ENCODE measurements at regions not wholly inside any gene's neighbourhood (a gene's known extent, or its start where the extent isn't known, plus 50 kb on each side); places are given as distances from the start of the nearest gene placed in this dataset.

DNA sequence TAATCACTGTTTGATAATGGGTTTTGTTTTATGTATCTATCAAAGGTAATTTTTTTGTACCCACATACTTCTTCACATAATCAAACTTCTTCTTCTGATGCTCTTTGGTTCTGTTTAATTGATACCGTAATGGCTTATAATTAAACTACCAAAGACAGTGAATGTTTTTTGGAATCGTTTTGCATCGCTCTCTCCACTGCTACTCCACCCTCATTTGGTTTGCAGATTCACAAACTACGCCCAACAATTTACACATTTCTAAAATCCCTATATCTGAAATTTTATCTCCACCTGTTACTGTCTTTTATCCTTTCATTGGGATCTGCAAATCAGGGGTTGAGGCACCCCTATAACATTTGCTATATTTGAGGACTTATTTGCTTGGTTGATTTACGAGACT lies 319.6 kb downstream of the RWDD3 start:
- H3K4me3 Mint-ChIP-seq, result no peak overlapping the region
- peaks cover 19% of the 10 kb centered on the region for H3K9me3 Mint-ChIP-seq
- no peak overlapping the region for H3K27ac Mint-ChIP-seq
- H3K36me3 Mint-ChIP-seq (ENCODE audit: low read depth), result no peaks in the 10 kb centered on the region
- no peaks in the 10 kb centered on the region for H3K4me1 Mint-ChIP-seq (ENCODE audit: low read depth)
- no peaks in the 10 kb centered on the region for H3K27me3 Mint-ChIP-seq

DNA sequence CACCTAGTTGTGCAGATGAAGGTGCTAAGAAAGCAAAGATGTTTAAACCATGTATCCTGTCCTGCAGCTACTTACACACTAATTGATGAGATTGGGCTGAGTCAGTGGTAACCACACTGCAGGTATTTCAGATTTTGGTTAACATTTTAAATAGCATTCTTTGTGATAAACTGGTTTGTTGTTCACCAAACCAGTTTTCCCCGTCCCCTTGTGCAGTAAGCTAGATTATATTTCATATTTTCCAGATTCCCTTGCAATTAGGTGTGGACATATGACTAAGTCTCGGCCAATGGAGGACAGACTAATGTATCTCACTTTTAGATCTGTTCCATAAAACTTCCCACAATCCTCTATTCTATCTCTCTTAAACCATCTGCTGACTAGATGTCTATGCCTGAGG lies 320.4 kb downstream of the RWDD3 start:
- Mint-ChIP-seq H3K27ac (no peak overlapping the region), H3K4me1 (ENCODE audit: low read depth) (no peaks in the 10 kb centered on the region), H3K36me3 (ENCODE audit: low read depth) (no peaks in the 10 kb centered on the region), H3K9me3 (peaks cover 25% of the 10 kb centered on the region), H3K27me3 (no peaks in the 10 kb centered on the region), H3K4me3 (no peak overlapping the region)

DNA sequence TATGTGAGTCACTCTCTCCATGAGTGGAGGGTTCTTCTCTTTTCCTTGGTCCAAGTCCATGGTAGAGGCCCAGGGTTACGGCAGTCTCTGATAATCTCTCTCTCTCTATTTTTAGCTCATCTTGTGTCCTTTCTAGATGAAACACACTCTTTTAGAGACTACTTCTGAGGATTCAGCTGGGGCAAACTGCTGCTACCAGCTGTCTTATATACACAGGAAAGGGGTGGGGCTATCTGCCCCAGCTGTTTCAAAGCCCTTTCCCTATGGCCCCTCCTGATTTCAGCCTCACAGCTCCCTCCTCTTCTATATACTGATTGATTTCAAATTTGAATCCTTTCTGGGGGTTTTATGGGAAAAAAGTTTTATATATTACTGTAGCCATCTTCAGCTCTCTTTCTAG lies 324.8 kb downstream of the RWDD3 start:
- Mint-ChIP-seq H3K36me3 (ENCODE audit: low read depth) (no peaks in the 10 kb centered on the region), H3K4me3 (no peak overlapping the region), H3K27ac (no peak overlapping the region), H3K4me1 (ENCODE audit: low read depth) (no peaks in the 10 kb centered on the region), H3K9me3 (peaks cover 40% of the 10 kb centered on the region), H3K27me3 (no peaks in the 10 kb centered on the region)

DNA sequence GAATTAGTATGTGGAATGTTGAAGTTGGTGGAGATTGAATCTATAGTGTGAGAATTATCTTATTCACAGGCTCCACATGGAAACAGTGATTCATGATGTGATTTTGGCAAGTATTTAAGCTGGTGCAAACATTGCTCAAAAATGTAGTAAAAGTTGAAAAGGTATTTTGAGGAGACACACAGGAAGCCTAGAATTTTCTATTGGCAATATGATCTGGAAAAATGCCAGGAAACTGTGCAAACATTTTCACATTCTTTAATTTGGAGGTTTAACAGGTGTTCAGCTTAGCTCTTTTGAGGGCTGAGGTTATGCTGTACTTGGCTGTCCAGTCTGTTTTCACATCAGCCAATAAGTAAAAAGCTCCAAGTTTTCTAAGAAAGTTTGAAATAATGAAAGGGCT lies 327.3 kb downstream of the RWDD3 start:
- H3K27me3 Mint-ChIP-seq, result no peaks in the 10 kb centered on the region
- H3K36me3 Mint-ChIP-seq (ENCODE audit: low read depth), result no peaks in the 10 kb centered on the region
- no peaks in the 10 kb centered on the region for H3K4me1 Mint-ChIP-seq (ENCODE audit: low read depth)
- H3K27ac Mint-ChIP-seq, result no peak overlapping the region
- H3K4me3 Mint-ChIP-seq, result no peak overlapping the region
- peaks cover 36% of the 10 kb centered on the region for H3K9me3 Mint-ChIP-seq

GRCh38 chr1:95562230-95562629 lies 328.2 kb downstream of the RWDD3 start:
- H3K36me3 Mint-ChIP-seq (ENCODE audit: low read depth), result no peaks in the 10 kb centered on the region
- no peaks in the 10 kb centered on the region for H3K27me3 Mint-ChIP-seq
- no peak overlapping the region for H3K27ac Mint-ChIP-seq
- H3K9me3 Mint-ChIP-seq, result peaks cover 35% of the 10 kb centered on the region
- no peak overlapping the region for H3K4me3 Mint-ChIP-seq
- no peaks in the 10 kb centered on the region for H3K4me1 Mint-ChIP-seq (ENCODE audit: low read depth)

DNA sequence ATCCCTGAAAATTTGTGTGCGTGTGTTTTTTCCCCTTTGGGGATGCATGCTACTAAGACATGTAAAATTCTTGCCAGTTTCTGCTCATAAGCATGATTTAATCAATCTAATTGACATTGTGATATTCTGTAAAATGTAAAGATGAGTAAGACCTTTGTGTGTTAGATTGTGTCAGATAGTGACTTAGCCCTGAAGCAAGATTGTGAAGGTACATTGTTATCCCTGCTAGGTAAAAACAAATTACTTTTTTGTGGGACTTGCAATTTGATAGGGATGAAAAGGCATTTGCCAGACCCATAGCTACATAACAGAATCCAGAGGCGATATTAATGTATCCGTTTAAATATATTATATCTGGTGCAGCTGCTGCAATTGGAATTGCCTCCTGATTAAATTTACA lies 338.0 kb downstream of the RWDD3 start:
- Mint-ChIP-seq H3K9me3 (peaks cover 14% of the 10 kb centered on the region), H3K4me1 (ENCODE audit: low read depth) (no peaks in the 10 kb centered on the region), H3K27ac (no peak overlapping the region), H3K27me3 (no peaks in the 10 kb centered on the region), H3K4me3 (no peak overlapping the region), H3K36me3 (ENCODE audit: low read depth) (no peaks in the 10 kb centered on the region)

GRCh38 chr1:95572962-95573361 lies 339.0 kb downstream of the RWDD3 start:
- Mint-ChIP-seq H3K36me3 (ENCODE audit: low read depth) (no peaks in the 10 kb centered on the region), H3K27me3 (no peaks in the 10 kb centered on the region), H3K27ac (no peak overlapping the region), H3K4me3 (no peak overlapping the region), H3K9me3 (peaks cover 14% of the 10 kb centered on the region), H3K4me1 (ENCODE audit: low read depth) (no peaks in the 10 kb centered on the region)

GRCh38 chr1:95575291-95575690 lies 341.3 kb downstream of the RWDD3 start:
- H3K27ac Mint-ChIP-seq, result no peak overlapping the region
- H3K4me3 Mint-ChIP-seq, result no peak overlapping the region

GRCh38 chr1:95578462-95578861 lies 344.5 kb downstream of the RWDD3 start:
- H3K4me1 Mint-ChIP-seq (ENCODE audit: low read depth), result no peaks in the 10 kb centered on the region
- H3K36me3 Mint-ChIP-seq (ENCODE audit: low read depth), result no peaks in the 10 kb centered on the region
- H3K4me3 Mint-ChIP-seq, result no peak overlapping the region
- no peaks in the 10 kb centered on the region for H3K27me3 Mint-ChIP-seq
- H3K27ac Mint-ChIP-seq, result no peak overlapping the region
- H3K9me3 Mint-ChIP-seq, result peaks cover 7% of the 10 kb centered on the region

More at GRCh38 chr1:95575291-95575690, 341.3 kb downstream of the RWDD3 start:
- Mint-ChIP-seq H3K36me3 (ENCODE audit: low read depth) (no peaks in the 10 kb centered on the region), H3K27me3 (no peaks in the 10 kb centered on the region), H3K4me1 (ENCODE audit: low read depth) (no peaks in the 10 kb centered on the region), H3K9me3 (peaks cover 13% of the 10 kb centered on the region)

- Mint-ChIP-seq H3K27ac (no peak overlapping the region), H3K27me3 (no peaks in the 10 kb centered on the region), H3K4me3 (no peak overlapping the region), H3K36me3 (ENCODE audit: low read depth) (no peaks in the 10 kb centered on the region), H3K9me3 (peaks cover 4% of the 10 kb centered on the region), H3K4me1 (ENCODE audit: low read depth) (no peaks in the 10 kb centered on the region)
Observed at GRCh38 chr1:95582191-95582590, 348.2 kb downstream of the RWDD3 start.

GRCh38 chr1:95582746-95583145 lies 348.7 kb downstream of the RWDD3 start:
- H3K36me3 Mint-ChIP-seq (ENCODE audit: low read depth), result no peaks in the 10 kb centered on the region
- H3K4me3 Mint-ChIP-seq, result no peak overlapping the region
- no peaks in the 10 kb centered on the region for H3K4me1 Mint-ChIP-seq (ENCODE audit: low read depth)
- no peak overlapping the region for H3K27ac Mint-ChIP-seq
- no peaks in the 10 kb centered on the region for H3K27me3 Mint-ChIP-seq
- H3K9me3 Mint-ChIP-seq, result peaks cover 4% of the 10 kb centered on the region

DNA sequence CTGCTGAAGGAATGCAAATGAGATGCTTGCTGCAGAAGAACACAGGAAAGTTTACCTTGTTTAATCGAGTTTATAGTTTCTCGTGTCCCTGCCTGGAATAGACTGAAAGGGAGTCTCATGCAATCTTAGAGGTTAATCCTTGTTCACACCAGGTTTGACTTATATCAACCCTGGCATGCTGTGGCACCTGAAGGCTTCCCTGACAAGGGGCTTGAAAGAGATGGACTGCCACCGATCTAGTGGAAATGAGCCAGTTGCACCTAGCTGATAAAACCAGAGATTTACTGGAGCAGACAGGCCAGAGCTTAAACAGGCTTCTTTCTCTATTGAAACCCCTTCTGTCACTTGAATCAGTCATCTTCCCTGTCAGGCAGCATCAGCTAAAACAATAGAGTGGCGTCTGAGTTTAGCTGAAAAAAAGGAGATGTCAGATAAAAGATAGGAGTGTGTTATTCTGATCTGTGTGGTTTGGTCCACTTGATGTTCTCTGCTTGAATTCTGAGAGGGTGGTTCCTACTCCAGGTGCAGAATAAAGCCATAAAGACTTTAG lies 349.7 kb downstream of the RWDD3 start:
- H3K9me3 Mint-ChIP-seq, result peaks cover under 1% of the 10 kb centered on the region
- H3K27ac Mint-ChIP-seq, result no peak overlapping the region
- H3K27me3 Mint-ChIP-seq, result no peaks in the 10 kb centered on the region
- H3K36me3 Mint-ChIP-seq (ENCODE audit: low read depth), result no peaks in the 10 kb centered on the region
- no peaks in the 10 kb centered on the region for H3K4me1 Mint-ChIP-seq (ENCODE audit: low read depth)
- H3K4me3 Mint-ChIP-seq, result no peak overlapping the region

- Mint-ChIP-seq H3K27me3 (no peaks in the 10 kb centered on the region), H3K9me3 (no peaks in the 10 kb centered on the region), H3K4me1 (ENCODE audit: low read depth) (no peaks in the 10 kb centered on the region), H3K4me3 (no peak overlapping the region), H3K36me3 (ENCODE audit: low read depth) (no peaks in the 10 kb centered on the region), H3K27ac (no peak overlapping the region)
Observed at GRCh38 chr1:95584315-95584714, 350.3 kb downstream of the RWDD3 start.

DNA sequence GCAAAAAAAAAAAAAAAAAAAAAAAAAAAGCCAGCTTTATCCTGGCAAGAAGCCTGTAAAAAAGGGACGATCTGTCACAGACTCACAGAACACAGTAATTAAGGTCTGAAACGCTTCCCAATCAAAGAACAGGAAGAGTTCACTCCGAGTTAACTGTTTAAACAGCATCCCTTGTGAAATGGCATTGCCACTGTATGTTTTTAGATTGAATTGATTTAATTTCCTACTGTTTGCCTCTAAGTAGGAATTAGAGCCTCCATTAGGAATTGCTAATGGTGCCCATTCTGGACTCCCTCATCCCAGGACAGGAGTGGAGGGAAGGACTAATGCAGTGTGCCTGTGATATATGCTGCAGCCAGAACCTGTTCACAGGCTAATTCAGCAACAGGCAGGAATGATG lies 370.8 kb downstream of the RWDD3 start:
- H3K27me3 Mint-ChIP-seq, result no peaks in the 10 kb centered on the region
- H3K27ac Mint-ChIP-seq, result no peak overlapping the region
- no peaks in the 10 kb centered on the region for H3K4me1 Mint-ChIP-seq (ENCODE audit: low read depth)
- H3K4me3 Mint-ChIP-seq, result no peak overlapping the region
- H3K9me3 Mint-ChIP-seq, result peaks cover 16% of the 10 kb centered on the region
- no peaks in the 10 kb centered on the region for H3K36me3 Mint-ChIP-seq (ENCODE audit: low read depth)

GRCh38 chr1:95614197-95614596 lies 380.2 kb downstream of the RWDD3 start:
- Mint-ChIP-seq H3K9me3 (peaks cover 14% of the 10 kb centered on the region), H3K27me3 (no peaks in the 10 kb centered on the region), H3K36me3 (ENCODE audit: low read depth) (no peaks in the 10 kb centered on the region), H3K27ac (no peak overlapping the region), H3K4me3 (no peak overlapping the region), H3K4me1 (ENCODE audit: low read depth) (no peaks in the 10 kb centered on the region)

DNA sequence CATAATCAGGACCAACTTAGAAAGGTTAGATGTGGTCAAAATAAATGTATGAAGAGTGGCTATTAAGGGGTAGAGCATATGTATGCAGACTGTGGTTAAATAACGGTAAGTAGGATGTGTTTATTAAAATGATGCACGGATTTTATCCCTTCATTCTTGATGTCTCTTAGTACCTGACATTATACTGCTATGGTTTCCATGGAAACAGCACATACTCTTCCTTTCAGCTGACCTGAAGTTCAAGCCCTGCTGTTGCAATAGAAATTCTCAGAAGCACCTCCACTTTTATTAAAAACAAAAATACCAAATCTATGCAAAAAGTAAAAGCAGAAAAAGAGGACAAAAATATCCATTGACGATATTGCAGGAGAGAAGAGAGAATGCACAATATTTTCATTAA lies 381.4 kb downstream of the RWDD3 start:
- H3K27me3 Mint-ChIP-seq, result no peaks in the 10 kb centered on the region
- H3K4me1 Mint-ChIP-seq (ENCODE audit: low read depth), result no peaks in the 10 kb centered on the region
- H3K36me3 Mint-ChIP-seq (ENCODE audit: low read depth), result no peaks in the 10 kb centered on the region
- H3K9me3 Mint-ChIP-seq, result peaks cover 14% of the 10 kb centered on the region
- no peak overlapping the region for H3K4me3 Mint-ChIP-seq
- H3K27ac Mint-ChIP-seq, result no peak overlapping the region

All from stimulated activated naive CD8-positive, alpha-beta T cell treated with anti-CD3 and anti-CD28 coated beads, Interleukin-15, Interleukin-2, amounts not matched to agents 100 ng/mL and 50 ng/mL, for 24 hours (primary cell).